ENCODE measurements at regions not wholly inside any gene's neighbourhood (a gene's known extent, or its start where the extent isn't known, plus 50 kb on each side); places are given as distances from the start of the nearest gene placed in this dataset.

DNA sequence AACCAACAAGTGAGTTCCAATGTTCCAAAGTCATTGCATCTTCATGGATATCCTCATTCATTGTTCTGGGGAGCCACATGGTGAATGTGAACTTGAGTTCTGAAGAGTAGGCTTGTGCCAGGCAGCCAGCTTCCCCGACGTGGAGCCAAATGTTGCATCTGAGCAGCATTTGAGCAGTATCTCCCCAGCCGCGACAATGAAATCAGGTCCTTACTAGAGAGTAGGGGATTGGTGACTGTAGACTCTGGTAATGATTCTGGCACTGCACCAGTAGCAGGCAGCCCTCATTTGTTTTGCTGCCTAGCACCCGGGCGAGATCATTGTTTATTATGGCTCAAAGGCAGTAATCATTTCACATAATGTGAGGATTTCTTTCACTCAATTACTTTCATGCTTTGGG lies 451.4 kb upstream of the C9orf72 start:
- Mint-ChIP-seq H3K36me3 (no peaks in the 10 kb centered on the region), H3K4me3 (no peak overlapping the region), H3K27me3 (ENCODE audit: low read depth in 2 of 2) (no peaks in the 10 kb centered on the region), H3K4me1 (peaks cover 0 to 5% of the 10 kb centered on the region in 2 donors), H3K27ac (no peak overlapping the region), H3K9me3 (peaks cover 7 to 14% of the 10 kb centered on the region in 2 donors)
- no peak for ATAC-seq
- no peak overlapping the region for H3K4me3 ChIP-seq (ENCODE audit: low read length)
- H3K27ac ChIP-seq (ENCODE audit: low read length) = no peak overlapping the region
- TF ChIP-seq, protein P1, sequence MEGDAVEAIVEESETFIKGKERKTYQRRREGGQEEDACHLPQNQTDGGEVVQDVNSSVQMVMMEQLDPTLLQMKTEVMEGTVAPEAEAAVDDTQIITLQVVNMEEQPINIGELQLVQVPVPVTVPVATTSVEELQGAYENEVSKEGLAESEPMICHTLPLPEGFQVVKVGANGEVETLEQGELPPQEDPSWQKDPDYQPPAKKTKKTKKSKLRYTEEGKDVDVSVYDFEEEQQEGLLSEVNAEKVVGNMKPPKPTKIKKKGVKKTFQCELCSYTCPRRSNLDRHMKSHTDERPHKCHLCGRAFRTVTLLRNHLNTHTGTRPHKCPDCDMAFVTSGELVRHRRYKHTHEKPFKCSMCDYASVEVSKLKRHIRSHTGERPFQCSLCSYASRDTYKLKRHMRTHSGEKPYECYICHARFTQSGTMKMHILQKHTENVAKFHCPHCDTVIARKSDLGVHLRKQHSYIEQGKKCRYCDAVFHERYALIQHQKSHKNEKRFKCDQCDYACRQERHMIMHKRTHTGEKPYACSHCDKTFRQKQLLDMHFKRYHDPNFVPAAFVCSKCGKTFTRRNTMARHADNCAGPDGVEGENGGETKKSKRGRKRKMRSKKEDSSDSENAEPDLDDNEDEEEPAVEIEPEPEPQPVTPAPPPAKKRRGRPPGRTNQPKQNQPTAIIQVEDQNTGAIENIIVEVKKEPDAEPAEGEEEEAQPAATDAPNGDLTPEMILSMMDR (IDR thresholded peaks at IDR 0.05) = no peak
- intact Hi-C loops (cut with micrococcal nuclease) = no loop called here
- no peaks in the 10 kb centered on the region for H3K4me1 ChIP-seq (ENCODE audit: control insufficient read depth, insufficient read depth, low read length)
- DNase-seq = no peak
- WGBS (ENCODE audit: insufficient coverage) = 95% methylated on average over 4 of the region's 6 CpGs
- H3K27me3 ChIP-seq (ENCODE audit: control insufficient read depth, insufficient read depth, low read length) = no peaks in the 10 kb centered on the region
- H3K9me3 ChIP-seq (ENCODE audit: control insufficient read depth, insufficient read depth, low read length) = no peaks in the 10 kb centered on the region
- no peaks in the 10 kb centered on the region for H3K36me3 ChIP-seq (ENCODE audit: control insufficient read depth, insufficient read depth, low read length)

DNA sequence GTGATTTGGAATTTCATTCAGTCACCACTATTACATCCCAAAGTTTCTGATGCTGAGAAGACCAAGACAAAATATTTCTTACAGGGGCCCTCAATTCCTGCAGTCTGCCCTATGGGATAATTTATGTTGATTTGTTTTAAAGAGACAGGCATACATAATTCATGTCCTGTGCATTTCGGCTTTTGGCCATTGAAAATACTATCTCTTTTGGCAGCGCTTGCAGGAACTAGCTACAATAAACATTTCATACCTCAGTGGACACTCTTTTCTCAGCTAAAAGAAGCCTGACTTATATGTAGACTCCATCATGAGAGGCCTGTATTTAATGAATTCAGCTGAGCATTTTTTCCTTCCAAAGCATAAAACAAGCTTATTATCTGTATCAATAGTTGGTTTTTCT lies 451.9 kb upstream of the C9orf72 start:
- TF ChIP-seq, protein P1 (IDR thresholded peaks at IDR 0.05) = no peak
- Histone ChIP-seq H3K27me3 (ENCODE audit: control insufficient read depth, insufficient read depth, low read length) (no peaks in the 10 kb centered on the region), H3K4me1 (ENCODE audit: control insufficient read depth, insufficient read depth, low read length) (no peaks in the 10 kb centered on the region), H3K27ac (ENCODE audit: low read length) (no peak overlapping the region), H3K9me3 (ENCODE audit: control insufficient read depth, insufficient read depth, low read length) (no peaks in the 10 kb centered on the region), H3K36me3 (ENCODE audit: control insufficient read depth, insufficient read depth, low read length) (no peaks in the 10 kb centered on the region), H3K4me3 (ENCODE audit: low read length) (no peak overlapping the region)
- intact Hi-C loops (cut with micrococcal nuclease) = no loop called here
- no peak for DNase-seq
- Mint-ChIP-seq H3K36me3 (no peaks in the 10 kb centered on the region), H3K4me3 (no peak overlapping the region), H3K9me3 (peaks cover 7 to 16% of the 10 kb centered on the region in 2 donors), H3K27me3 (ENCODE audit: low read depth in 2 of 2) (no peaks in the 10 kb centered on the region), H3K4me1 (peaks cover 0 to 5% of the 10 kb centered on the region in 2 donors), H3K27ac (no peak overlapping the region)
- ATAC-seq = no peak
- 92% methylated on average over 2 of the region's 2 CpGs for whole genome bisulfite sequencing (ENCODE audit: insufficient coverage)

DNA sequence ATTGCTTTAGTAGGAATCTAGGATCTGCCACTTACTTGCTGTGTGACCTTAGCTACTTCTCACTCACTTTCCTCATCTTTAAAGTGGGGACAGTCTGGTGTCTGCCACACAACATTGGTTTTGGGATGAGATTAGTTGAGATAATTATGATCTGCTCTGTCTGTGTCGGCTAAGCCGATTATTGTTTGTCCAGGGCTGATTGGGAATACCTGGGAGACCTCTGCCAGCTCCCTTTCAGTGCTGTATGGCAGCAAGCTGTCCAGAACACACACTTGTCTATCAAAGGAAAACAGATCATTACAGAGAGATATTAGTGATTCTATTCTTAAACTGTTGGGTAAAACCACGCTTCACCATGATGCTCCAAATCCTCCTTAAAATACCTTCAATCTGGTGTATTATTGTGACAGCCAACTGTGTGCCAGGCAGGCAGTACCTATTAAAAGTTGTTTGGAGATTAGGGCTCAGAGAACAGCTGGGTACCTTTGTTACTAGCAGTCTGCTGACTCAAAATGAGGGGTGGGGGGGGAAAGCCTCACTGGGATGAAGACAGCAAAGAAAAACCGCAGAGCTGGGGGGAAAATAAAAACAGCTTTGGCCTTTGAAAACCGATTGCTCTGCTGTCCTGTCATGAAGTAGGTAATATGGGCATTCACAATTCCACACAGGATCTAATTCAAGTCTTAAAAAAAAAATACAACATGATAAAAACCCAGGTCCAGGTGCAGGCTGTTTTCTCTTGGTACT lies 458.4 kb upstream of the C9orf72 start:
- H3K27ac ChIP-seq (ENCODE audit: low read length) = no peak overlapping the region
- no peak for ATAC-seq
- H3K27me3 Mint-ChIP-seq (ENCODE audit: low read depth in 2 of 2) = no peaks in the 10 kb centered on the region
- H3K9me3 ChIP-seq (ENCODE audit: control insufficient read depth, insufficient read depth, low read length) = no peaks in the 10 kb centered on the region
- no peak for DNase-seq
- H3K4me1 ChIP-seq (ENCODE audit: control insufficient read depth, insufficient read depth, low read length) = no peaks in the 10 kb centered on the region
- H3K4me3 Mint-ChIP-seq = no peak overlapping the region
- intact Hi-C loops (cut with micrococcal nuclease) = no loop called here
- TF ChIP-seq, protein P1 (IDR thresholded peaks at IDR 0.05) = no peak
- 81% methylated on average over 4 of the region's 5 CpGs for WGBS (ENCODE audit: insufficient coverage)
- no peaks in the 10 kb centered on the region for H3K36me3 Mint-ChIP-seq
- no peaks in the 10 kb centered on the region for H3K27me3 ChIP-seq (ENCODE audit: control insufficient read depth, insufficient read depth, low read length)
- no peak overlapping the region for H3K27ac Mint-ChIP-seq
- H3K9me3 Mint-ChIP-seq = peaks cover 5% of the 10 kb centered on the region in 2 donors
- H3K36me3 ChIP-seq (ENCODE audit: control insufficient read depth, insufficient read depth, low read length) = no peaks in the 10 kb centered on the region
- H3K4me1 Mint-ChIP-seq = peaks cover 0 to 3% of the 10 kb centered on the region in 2 donors
- H3K4me3 ChIP-seq (ENCODE audit: low read length) = no peak overlapping the region

DNA sequence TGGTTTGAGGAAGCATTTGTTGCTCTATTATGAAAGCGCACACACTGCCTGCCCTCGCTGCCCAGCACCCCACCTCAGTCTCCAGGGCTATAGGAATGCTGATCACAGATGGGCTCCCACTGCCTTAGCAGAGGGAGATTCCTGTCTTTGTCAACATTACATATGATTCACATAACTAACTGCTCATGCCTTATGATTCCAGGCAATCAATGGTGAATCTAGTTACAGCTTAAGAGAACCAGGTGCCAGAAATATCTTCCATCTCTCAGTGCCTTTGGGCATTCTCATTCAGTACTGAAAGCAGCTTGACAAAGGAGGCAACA lies 458.9 kb upstream of the C9orf72 start:
- no peaks in the 10 kb centered on the region for H3K27me3 Mint-ChIP-seq (ENCODE audit: low read depth in 2 of 2)
- H3K36me3 Mint-ChIP-seq = no peaks in the 10 kb centered on the region
- no peaks in the 10 kb centered on the region for H3K4me1 Mint-ChIP-seq
- TF ChIP-seq, protein P1 (IDR thresholded peaks at IDR 0.05) = no peak
- H3K27ac Mint-ChIP-seq = no peak overlapping the region
- Histone ChIP-seq H3K27me3 (ENCODE audit: control insufficient read depth, insufficient read depth, low read length) (no peaks in the 10 kb centered on the region), H3K4me3 (ENCODE audit: low read length) (no peak overlapping the region), H3K4me1 (ENCODE audit: control insufficient read depth, insufficient read depth, low read length) (no peaks in the 10 kb centered on the region), H3K36me3 (ENCODE audit: control insufficient read depth, insufficient read depth, low read length) (no peaks in the 10 kb centered on the region), H3K9me3 (ENCODE audit: control insufficient read depth, insufficient read depth, low read length) (no peaks in the 10 kb centered on the region), H3K27ac (ENCODE audit: low read length) (no peak overlapping the region)
- no peak for ATAC-seq
- DNase-seq = no peak
- intact Hi-C loops (cut with micrococcal nuclease) = no loop called here
- peaks cover 3% of the 10 kb centered on the region in 2 donors for H3K9me3 Mint-ChIP-seq
- WGBS (ENCODE audit: insufficient coverage) = 87% methylated on average over 2 of the region's 2 CpGs
- H3K4me3 Mint-ChIP-seq = no peak overlapping the region
